Endodermal cell (in vitro differentiated cells): ENCODE measurements at regions not wholly inside any gene's neighbourhood (a gene's known extent, or its start where the extent isn't known, plus 50 kb on each side); places are given as distances from the start of the nearest gene placed in this dataset.

ENCODE experiments used
- DNase-seq: peaks from one replicate; pipeline ENCODE4 v3.0.0-alpha.2; 2017
- H3K27ac ChIP-seq: 2 replicates; pipeline ENCODE4 v1.5.1; 2013; ENCODE audit warnings: mild to moderate bottlenecking, low read depth, low read length, moderate library complexity
- H3K27me3 ChIP-seq: 2 replicates; pipeline ENCODE4 v1.6.1; 2013; ENCODE audit warnings: mild to moderate bottlenecking, low read length, moderate library complexity; ENCODE audit not compliant: insufficient read depth, control insufficient read depth, poor library complexity, severe bottlenecking
- H3K36me3 ChIP-seq: 2 replicates; pipeline ENCODE4 v1.7.0; 2013; ENCODE audit warnings: mild to moderate bottlenecking, low read length, moderate library complexity; ENCODE audit not compliant: control insufficient read depth, insufficient read depth
- H3K4me1 ChIP-seq: one replicate; pipeline ENCODE4 v1.7.0; 2013; ENCODE audit warnings: low read length; ENCODE audit not compliant: control insufficient read depth, insufficient read depth
- H3K4me3 ChIP-seq: 2 replicates; pipeline ENCODE4 v1.5.1; 2013; ENCODE audit warnings: mild to moderate bottlenecking, low read length, moderate library complexity
- H3K9ac ChIP-seq: 2 replicates; pipeline ENCODE4 v1.6.1; 2013; ENCODE audit warnings: mild to moderate bottlenecking, low read length, moderate library complexity; ENCODE audit not compliant: poor library complexity, severe bottlenecking; ENCODE audit errors: extremely low read depth
- H3K9me3 ChIP-seq: 2 replicates; pipeline ENCODE4 v1.6.1; 2013; ENCODE audit warnings: mild to moderate bottlenecking, low read length, moderate library complexity; ENCODE audit not compliant: control insufficient read depth
- H3K27ac Mint-ChIP-seq: 2 replicates; pipeline ENCODE4 v1.8.0; 2020; ENCODE audit warnings: mixed read lengths
- H3K27me3 Mint-ChIP-seq: 2 replicates; pipeline ENCODE4 v1.8.0; 2021; ENCODE audit warnings: mild to moderate bottlenecking, mixed read lengths; ENCODE audit not compliant: insufficient read depth
- H3K36me3 Mint-ChIP-seq: 2 replicates; pipeline ENCODE4 v1.8.0; 2020; ENCODE audit warnings: low read depth, mixed read lengths
- H3K4me1 Mint-ChIP-seq: 2 replicates; pipeline ENCODE4 v1.8.0; 2020; ENCODE audit warnings: mixed read lengths
- H3K4me3 Mint-ChIP-seq: 2 replicates; pipeline ENCODE4 v1.8.0; 2020; ENCODE audit warnings: mild to moderate bottlenecking, moderate library complexity, mixed read lengths
- H3K9me3 Mint-ChIP-seq: 2 replicates; pipeline ENCODE4 v1.8.0; 2020; ENCODE audit warnings: mild to moderate bottlenecking, mixed read lengths
- WGBS, 2 experiments: methylation state at CpG; one replicate each; pipeline versions ENCODE4 v1.1.5 to v1.1.7; 2013; ENCODE audit warnings: missing lambda C conversion rate in 2 of 2, mixed read lengths in 1 of 2; ENCODE audit not compliant: insufficient coverage in 1 of 2, insufficient read length in 1 of 2; 5-methylcytosine and 5-hydroxymethylcytosine counted together
- TF ChIP-seq, protein P1 (sequence below): fragments of 200-600 bp; sonication (generic); conservative IDR thresholded peaks from 2 replicates; pipeline ENCODE4 v1.5.0; 2021; ENCODE audit warnings: antibody characterized with exemption, mild to moderate bottlenecking

- H3K9ac ChIP-seq = no peak overlapping the region
- H3K4me1 ChIP-seq = no peaks in the 10 kb centered on the region
- no peaks in the 10 kb centered on the region for H3K4me1 Mint-ChIP-seq
- H3K4me3 Mint-ChIP-seq = no peak overlapping the region
- peaks cover 3% of the 10 kb centered on the region for H3K9me3 Mint-ChIP-seq
- H3K27me3 Mint-ChIP-seq = no peaks in the 10 kb centered on the region
- 80 to 92% methylated on average over 1 to 3 of the region's 3 CpGs for WGBS, 2 experiments
- no peak overlapping the region for H3K4me3 ChIP-seq
- H3K9me3 ChIP-seq = no peaks in the 10 kb centered on the region
- no peak overlapping the region for H3K27ac ChIP-seq
- TF ChIP-seq, protein P1, sequence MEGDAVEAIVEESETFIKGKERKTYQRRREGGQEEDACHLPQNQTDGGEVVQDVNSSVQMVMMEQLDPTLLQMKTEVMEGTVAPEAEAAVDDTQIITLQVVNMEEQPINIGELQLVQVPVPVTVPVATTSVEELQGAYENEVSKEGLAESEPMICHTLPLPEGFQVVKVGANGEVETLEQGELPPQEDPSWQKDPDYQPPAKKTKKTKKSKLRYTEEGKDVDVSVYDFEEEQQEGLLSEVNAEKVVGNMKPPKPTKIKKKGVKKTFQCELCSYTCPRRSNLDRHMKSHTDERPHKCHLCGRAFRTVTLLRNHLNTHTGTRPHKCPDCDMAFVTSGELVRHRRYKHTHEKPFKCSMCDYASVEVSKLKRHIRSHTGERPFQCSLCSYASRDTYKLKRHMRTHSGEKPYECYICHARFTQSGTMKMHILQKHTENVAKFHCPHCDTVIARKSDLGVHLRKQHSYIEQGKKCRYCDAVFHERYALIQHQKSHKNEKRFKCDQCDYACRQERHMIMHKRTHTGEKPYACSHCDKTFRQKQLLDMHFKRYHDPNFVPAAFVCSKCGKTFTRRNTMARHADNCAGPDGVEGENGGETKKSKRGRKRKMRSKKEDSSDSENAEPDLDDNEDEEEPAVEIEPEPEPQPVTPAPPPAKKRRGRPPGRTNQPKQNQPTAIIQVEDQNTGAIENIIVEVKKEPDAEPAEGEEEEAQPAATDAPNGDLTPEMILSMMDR = no peak
- H3K36me3 Mint-ChIP-seq = no peaks in the 10 kb centered on the region
- DNase-seq = no peak
- H3K27me3 ChIP-seq = no peaks in the 10 kb centered on the region
- no peaks in the 10 kb centered on the region for H3K36me3 ChIP-seq
- H3K27ac Mint-ChIP-seq = no peak overlapping the region
Observed at GRCh38 chr1:186540521-186540920, 79.6 kb upstream of the PDC start.

GRCh38 chr1:186536273-186536890 lies 75.5 kb upstream of the PDC start:
- H3K27ac ChIP-seq = no peak overlapping the region
- WGBS, 2 experiments = 99 to 100% methylated on average over 2 to 3 of the region's 3 CpGs
- Mint-ChIP-seq H3K27ac (no peak overlapping the region), H3K4me1 (no peaks in the 10 kb centered on the region), H3K4me3 (no peak overlapping the region), H3K36me3 (no peaks in the 10 kb centered on the region), H3K9me3 (no peaks in the 10 kb centered on the region), H3K27me3 (no peaks in the 10 kb centered on the region)
- TF ChIP-seq, protein P1 = no peak
- H3K36me3 ChIP-seq = no peaks in the 10 kb centered on the region
- H3K4me3 ChIP-seq = no peak overlapping the region
- DNase-seq = no peak
- H3K27me3 ChIP-seq = no peaks in the 10 kb centered on the region
- no peak overlapping the region for H3K9ac ChIP-seq
- H3K4me1 ChIP-seq = no peaks in the 10 kb centered on the region
- no peaks in the 10 kb centered on the region for H3K9me3 ChIP-seq

DNA sequence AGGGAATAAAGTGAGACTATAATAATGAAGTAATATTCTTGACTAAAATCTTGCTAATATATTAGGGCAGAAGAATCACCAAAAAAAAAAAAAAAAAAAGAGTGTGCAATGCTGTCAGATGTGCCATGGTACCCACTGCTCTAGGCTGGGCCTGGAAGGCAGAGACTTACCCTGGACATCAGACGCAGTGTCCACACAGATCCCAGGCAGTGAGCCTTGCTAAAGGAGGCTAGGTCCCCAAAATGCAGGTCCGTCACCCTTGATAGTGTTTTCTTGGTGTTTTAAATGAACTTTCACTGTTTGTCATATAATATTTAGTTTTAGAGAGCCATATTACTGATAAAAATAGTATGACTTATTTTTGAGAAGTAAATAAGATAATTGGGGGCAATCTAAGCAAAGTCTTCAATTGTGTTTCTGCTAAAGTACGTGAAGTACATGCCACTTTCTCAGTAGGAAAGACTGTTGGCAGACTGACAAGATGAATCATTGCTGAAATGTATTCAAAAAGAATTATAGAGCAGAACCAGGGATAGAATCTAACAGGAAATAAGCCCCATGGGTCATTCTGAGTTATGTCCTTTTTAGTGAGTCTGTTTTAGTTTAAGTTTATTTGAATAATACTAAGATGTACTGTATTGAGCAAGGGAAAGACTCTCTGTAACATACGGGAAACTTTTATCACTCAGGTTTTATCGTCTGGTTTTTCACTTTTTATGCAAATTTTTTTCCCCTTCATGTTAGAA lies 74.6 kb upstream of the PDC start:
- H3K4me1 ChIP-seq = no peaks in the 10 kb centered on the region
- no peaks in the 10 kb centered on the region for H3K36me3 Mint-ChIP-seq
- no peak overlapping the region for H3K4me3 Mint-ChIP-seq
- H3K4me3 ChIP-seq = no peak overlapping the region
- H3K9me3 Mint-ChIP-seq = no peaks in the 10 kb centered on the region
- no peaks in the 10 kb centered on the region for H3K4me1 Mint-ChIP-seq
- no peak overlapping the region for H3K9ac ChIP-seq
- 85 to 94% methylated on average over 3 to 5 of the region's 5 CpGs for WGBS, 2 experiments
- TF ChIP-seq, protein P1 = no peak
- H3K27ac ChIP-seq = no peak overlapping the region
- H3K27me3 ChIP-seq = no peaks in the 10 kb centered on the region
- H3K27me3 Mint-ChIP-seq = no peaks in the 10 kb centered on the region
- DNase-seq = no peak
- no peak overlapping the region for H3K27ac Mint-ChIP-seq
- no peaks in the 10 kb centered on the region for H3K36me3 ChIP-seq
- H3K9me3 ChIP-seq = no peaks in the 10 kb centered on the region
